ENCODE measurements at regions not wholly inside any gene's neighbourhood (a gene's known extent, or its start where the extent isn't known, plus 50 kb on each side); places are given as distances from the start of the nearest gene placed in this dataset.
"Not testable (repeated sequence)": the region's sequence is repeated elsewhere in the genome, so short reads cannot be mapped to it uniquely, and the experiment has no call there.

GRCh38 chr4:49560883-49561282 is 574.8 kb downstream of the CWH43 start:
- H3K4me3 ChIP-seq (ENCODE audit: low read depth in 1 of 3, low read length in 3 of 3); H3K9me3 ChIP-seq (ENCODE audit: control insufficient read depth in 2 of 2, insufficient read depth in 1 of 2, low read depth in 1 of 2, low read length in 1 of 2); H3K27me3 ChIP-seq (ENCODE audit: control insufficient read depth in 3 of 3, insufficient read depth in 3 of 3, low read length in 3 of 3); H3K27ac ChIP-seq (ENCODE audit: low read depth in 1 of 3, low read length in 2 of 3); FAIRE-seq; H3K36me3 ChIP-seq (ENCODE audit: control insufficient read depth in 3 of 3, insufficient read depth in 2 of 3, low read depth in 1 of 3, low read length in 3 of 3); DNase-seq; H3K4me1 ChIP-seq (ENCODE audit: control insufficient read depth in 3 of 3, insufficient read depth in 2 of 3, low read depth in 1 of 3, low read length in 2 of 3): not testable (repeated sequence)
- 26 to 41% (median 37%) methylated on average over 3 of the region's 3 CpGs for WGBS, 3 donors

- not testable (repeated sequence) for H3K9me3 ChIP-seq (ENCODE audit: control insufficient read depth in 2 of 2, insufficient read depth in 1 of 2, low read depth in 1 of 2, low read length in 1 of 2); FAIRE-seq; H3K4me3 ChIP-seq (ENCODE audit: low read depth in 1 of 3, low read length in 3 of 3); H3K4me1 ChIP-seq (ENCODE audit: control insufficient read depth in 3 of 3, insufficient read depth in 2 of 3, low read depth in 1 of 3, low read length in 2 of 3); H3K27ac ChIP-seq (ENCODE audit: low read depth in 1 of 3, low read length in 2 of 3); H3K36me3 ChIP-seq (ENCODE audit: control insufficient read depth in 3 of 3, insufficient read depth in 2 of 3, low read depth in 1 of 3, low read length in 3 of 3); DNase-seq; H3K27me3 ChIP-seq (ENCODE audit: control insufficient read depth in 3 of 3, insufficient read depth in 3 of 3, low read length in 3 of 3)
- WGBS, 3 donors = 12 to 18% (median 16%) methylated on average over 2 of the region's 2 CpGs
These were observed 584.2 kb downstream of the CWH43 start for GRCh38 chr4:49570248-49570647.

- H3K27me3 ChIP-seq (ENCODE audit: control insufficient read depth in 3 of 3, insufficient read depth in 3 of 3, low read length in 3 of 3); DNase-seq; H3K36me3 ChIP-seq (ENCODE audit: control insufficient read depth in 3 of 3, insufficient read depth in 2 of 3, low read depth in 1 of 3, low read length in 3 of 3); H3K9me3 ChIP-seq (ENCODE audit: control insufficient read depth in 2 of 2, insufficient read depth in 1 of 2, low read depth in 1 of 2, low read length in 1 of 2); H3K4me3 ChIP-seq (ENCODE audit: low read depth in 1 of 3, low read length in 3 of 3); FAIRE-seq; H3K27ac ChIP-seq (ENCODE audit: low read depth in 1 of 3, low read length in 2 of 3); H3K4me1 ChIP-seq (ENCODE audit: control insufficient read depth in 3 of 3, insufficient read depth in 2 of 3, low read depth in 1 of 3, low read length in 2 of 3): not testable (repeated sequence)
- 25 to 41% (median 33%) methylated on average over 2 of the region's 2 CpGs for WGBS, 3 donors
These were observed 587.7 kb downstream of the CWH43 start for GRCh38 chr4:49573666-49574215.

- not testable (repeated sequence) for H3K36me3 ChIP-seq (ENCODE audit: control insufficient read depth in 3 of 3, insufficient read depth in 2 of 3, low read depth in 1 of 3, low read length in 3 of 3); H3K4me3 ChIP-seq (ENCODE audit: low read depth in 1 of 3, low read length in 3 of 3); H3K27ac ChIP-seq (ENCODE audit: low read depth in 1 of 3, low read length in 2 of 3); H3K4me1 ChIP-seq (ENCODE audit: control insufficient read depth in 3 of 3, insufficient read depth in 2 of 3, low read depth in 1 of 3, low read length in 2 of 3); H3K27me3 ChIP-seq (ENCODE audit: control insufficient read depth in 3 of 3, insufficient read depth in 3 of 3, low read length in 3 of 3); H3K9me3 ChIP-seq (ENCODE audit: control insufficient read depth in 2 of 2, insufficient read depth in 1 of 2, low read depth in 1 of 2, low read length in 1 of 2); FAIRE-seq; DNase-seq
- 38 to 43% (median 38%) methylated on average over 4 of the region's 4 CpGs for WGBS, 3 donors
These were observed 589.2 kb downstream of the CWH43 start for GRCh38 chr4:49575250-49575649.

- not testable (repeated sequence) for H3K9me3 ChIP-seq (ENCODE audit: control insufficient read depth in 2 of 2, insufficient read depth in 1 of 2, low read depth in 1 of 2, low read length in 1 of 2); H3K36me3 ChIP-seq (ENCODE audit: control insufficient read depth in 3 of 3, insufficient read depth in 2 of 3, low read depth in 1 of 3, low read length in 3 of 3); H3K27ac ChIP-seq (ENCODE audit: low read depth in 1 of 3, low read length in 2 of 3); H3K27me3 ChIP-seq (ENCODE audit: control insufficient read depth in 3 of 3, insufficient read depth in 3 of 3, low read length in 3 of 3); H3K4me1 ChIP-seq (ENCODE audit: control insufficient read depth in 3 of 3, insufficient read depth in 2 of 3, low read depth in 1 of 3, low read length in 2 of 3); H3K4me3 ChIP-seq (ENCODE audit: low read depth in 1 of 3, low read length in 3 of 3); FAIRE-seq; DNase-seq
- 49 to 53% (median 50%) methylated on average over 2 to 4 of the region's 5 CpGs for WGBS, 3 donors
These were observed 592.3 kb downstream of the CWH43 start for GRCh38 chr4:49578371-49578770.

GRCh38 chr4:49578899-49579298 is 592.8 kb downstream of the CWH43 start:
- H3K36me3 ChIP-seq (ENCODE audit: control insufficient read depth in 3 of 3, insufficient read depth in 2 of 3, low read depth in 1 of 3, low read length in 3 of 3); H3K27ac ChIP-seq (ENCODE audit: low read depth in 1 of 3, low read length in 2 of 3); H3K9me3 ChIP-seq (ENCODE audit: control insufficient read depth in 2 of 2, insufficient read depth in 1 of 2, low read depth in 1 of 2, low read length in 1 of 2); H3K4me3 ChIP-seq (ENCODE audit: low read depth in 1 of 3, low read length in 3 of 3); H3K4me1 ChIP-seq (ENCODE audit: control insufficient read depth in 3 of 3, insufficient read depth in 2 of 3, low read depth in 1 of 3, low read length in 2 of 3); FAIRE-seq; H3K27me3 ChIP-seq (ENCODE audit: control insufficient read depth in 3 of 3, insufficient read depth in 3 of 3, low read length in 3 of 3); DNase-seq: not testable (repeated sequence)
- WGBS, 3 donors = 66 to 100% (median 75%) methylated on average over 1 to 2 of the region's 2 CpGs

- not testable (repeated sequence) for H3K4me3 ChIP-seq (ENCODE audit: low read depth in 1 of 3, low read length in 3 of 3); H3K9me3 ChIP-seq (ENCODE audit: control insufficient read depth in 2 of 2, insufficient read depth in 1 of 2, low read depth in 1 of 2, low read length in 1 of 2); H3K27ac ChIP-seq (ENCODE audit: low read depth in 1 of 3, low read length in 2 of 3); H3K36me3 ChIP-seq (ENCODE audit: control insufficient read depth in 3 of 3, insufficient read depth in 2 of 3, low read depth in 1 of 3, low read length in 3 of 3); H3K4me1 ChIP-seq (ENCODE audit: control insufficient read depth in 3 of 3, insufficient read depth in 2 of 3, low read depth in 1 of 3, low read length in 2 of 3); H3K27me3 ChIP-seq (ENCODE audit: control insufficient read depth in 3 of 3, insufficient read depth in 3 of 3, low read length in 3 of 3); FAIRE-seq; DNase-seq
- 70 to 79% (median 73%) methylated on average over 6 to 8 of the region's 8 CpGs for WGBS, 3 donors
These were observed 594.1 kb downstream of the CWH43 start for GRCh38 chr4:49580166-49580565.

- H3K36me3 ChIP-seq (ENCODE audit: control insufficient read depth in 3 of 3, insufficient read depth in 2 of 3, low read depth in 1 of 3, low read length in 3 of 3); H3K27me3 ChIP-seq (ENCODE audit: control insufficient read depth in 3 of 3, insufficient read depth in 3 of 3, low read length in 3 of 3); H3K4me1 ChIP-seq (ENCODE audit: control insufficient read depth in 3 of 3, insufficient read depth in 2 of 3, low read depth in 1 of 3, low read length in 2 of 3); FAIRE-seq; H3K9me3 ChIP-seq (ENCODE audit: control insufficient read depth in 2 of 2, insufficient read depth in 1 of 2, low read depth in 1 of 2, low read length in 1 of 2); H3K4me3 ChIP-seq (ENCODE audit: low read depth in 1 of 3, low read length in 3 of 3); DNase-seq; H3K27ac ChIP-seq (ENCODE audit: low read depth in 1 of 3, low read length in 2 of 3): not testable (repeated sequence)
- 52 to 61% (median 53%) methylated on average over 3 to 5 of the region's 7 CpGs for WGBS, 3 donors
These were observed 602.3 kb downstream of the CWH43 start for GRCh38 chr4:49588401-49588800.

- DNase-seq; H3K36me3 ChIP-seq (ENCODE audit: control insufficient read depth in 3 of 3, insufficient read depth in 2 of 3, low read depth in 1 of 3, low read length in 3 of 3); H3K27ac ChIP-seq (ENCODE audit: low read depth in 1 of 3, low read length in 2 of 3); H3K27me3 ChIP-seq (ENCODE audit: control insufficient read depth in 3 of 3, insufficient read depth in 3 of 3, low read length in 3 of 3); H3K4me3 ChIP-seq (ENCODE audit: low read depth in 1 of 3, low read length in 3 of 3); FAIRE-seq; H3K9me3 ChIP-seq (ENCODE audit: control insufficient read depth in 2 of 2, insufficient read depth in 1 of 2, low read depth in 1 of 2, low read length in 1 of 2); H3K4me1 ChIP-seq (ENCODE audit: control insufficient read depth in 3 of 3, insufficient read depth in 2 of 3, low read depth in 1 of 3, low read length in 2 of 3): not testable (repeated sequence)
- WGBS, 3 donors = 66 to 74% (median 71%) methylated on average over 8 to 12 of the region's 12 CpGs
These were observed 632.4 kb downstream of the CWH43 start for GRCh38 chr4:49618436-49618835.

Measured in small intestine (tissue), 7 donors.